ENCODE measurements at regions not wholly inside any gene's neighbourhood (a gene's known extent, or its start where the extent isn't known, plus 50 kb on each side); places are given as distances from the start of the nearest gene placed in this dataset.

GRCh38 chrX:38991656-38992440 lies 190.6 kb downstream of the MID1IP1 start:
- Histone ChIP-seq H3K4me1 (ENCODE audit: insufficient read depth, low read length) (no peaks in the 10 kb centered on the region), H3K27me3 (ENCODE audit: insufficient read depth, low read length) (no peaks in the 10 kb centered on the region), H3K9ac (ENCODE audit: low read depth, low read length) (no peak overlapping the region), H3K4me3 (ENCODE audit: low read length) (no peak overlapping the region), H3K9me3 (ENCODE audit: insufficient read depth, low read depth, low read length) (no peaks in the 10 kb centered on the region), H3K36me3 (ENCODE audit: insufficient read depth, low read length) (no peaks in the 10 kb centered on the region), H3K27ac (ENCODE audit: low read depth, low read length) (no peak overlapping the region)
- 70% methylated on average over 3 of the region's 3 CpGs for WGBS

GRCh38 chrX:38992441-38993096 lies 191.3 kb downstream of the MID1IP1 start:
- Histone ChIP-seq H3K9ac (ENCODE audit: low read depth, low read length) (no peak overlapping the region), H3K4me3 (ENCODE audit: low read length) (no peak overlapping the region), H3K27me3 (ENCODE audit: insufficient read depth, low read length) (no peaks in the 10 kb centered on the region), H3K27ac (ENCODE audit: low read depth, low read length) (no peak overlapping the region), H3K4me1 (ENCODE audit: insufficient read depth, low read length) (no peaks in the 10 kb centered on the region), H3K36me3 (ENCODE audit: insufficient read depth, low read length) (no peaks in the 10 kb centered on the region), H3K9me3 (ENCODE audit: insufficient read depth, low read depth, low read length) (no peaks in the 10 kb centered on the region)
- WGBS, result 94% methylated on average over 10 of the region's 12 CpGs

DNA sequence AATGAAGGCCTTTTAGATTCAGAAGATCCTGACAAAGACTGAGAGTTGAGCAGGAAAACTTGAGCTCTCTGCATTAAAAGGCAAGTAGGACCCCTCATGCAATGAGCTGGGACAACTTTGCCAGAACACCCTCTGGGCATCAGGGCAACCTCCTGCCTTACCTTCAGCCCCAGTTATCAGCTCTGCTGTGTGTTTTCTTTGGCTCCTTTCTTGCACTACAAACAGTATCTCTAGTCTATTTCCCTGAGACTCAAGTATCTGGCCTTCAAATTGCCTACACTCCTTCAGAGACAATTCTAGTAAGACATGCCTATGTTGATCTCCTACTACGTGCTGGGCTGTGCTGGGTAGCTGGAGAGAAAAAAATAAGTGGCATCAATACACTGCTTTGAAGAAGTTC lies 192.2 kb downstream of the MID1IP1 start:
- H3K27me3 ChIP-seq (ENCODE audit: insufficient read depth, low read length), result no peaks in the 10 kb centered on the region
- H3K9me3 ChIP-seq (ENCODE audit: insufficient read depth, low read depth, low read length), result no peaks in the 10 kb centered on the region
- H3K9ac ChIP-seq (ENCODE audit: low read depth, low read length), result no peak overlapping the region
- no CpG with 5 or more reads among the region's 1 CpG for WGBS
- no peaks in the 10 kb centered on the region for H3K4me1 ChIP-seq (ENCODE audit: insufficient read depth, low read length)
- H3K4me3 ChIP-seq (ENCODE audit: low read length), result no peak overlapping the region
- H3K36me3 ChIP-seq (ENCODE audit: insufficient read depth, low read length), result no peaks in the 10 kb centered on the region
- no peak overlapping the region for H3K27ac ChIP-seq (ENCODE audit: low read depth, low read length)

GRCh38 chrX:38999099-38999498 lies 197.8 kb downstream of the MID1IP1 start:
- H3K36me3 ChIP-seq (ENCODE audit: insufficient read depth, low read length), result no peaks in the 10 kb centered on the region
- WGBS, result 95% methylated on average over 2 of the region's 2 CpGs
- H3K9ac ChIP-seq (ENCODE audit: low read depth, low read length), result no peak overlapping the region
- H3K4me1 ChIP-seq (ENCODE audit: insufficient read depth, low read length), result no peaks in the 10 kb centered on the region
- no peaks in the 10 kb centered on the region for H3K9me3 ChIP-seq (ENCODE audit: insufficient read depth, low read depth, low read length)
- no peak overlapping the region for H3K4me3 ChIP-seq (ENCODE audit: low read length)
- no peaks in the 10 kb centered on the region for H3K27me3 ChIP-seq (ENCODE audit: insufficient read depth, low read length)
- H3K27ac ChIP-seq (ENCODE audit: low read depth, low read length), result no peak overlapping the region

GRCh38 chrX:38999967-39000745 lies 198.9 kb downstream of the MID1IP1 start:
- Histone ChIP-seq H3K27ac (ENCODE audit: low read depth, low read length) (no peak overlapping the region), H3K36me3 (ENCODE audit: insufficient read depth, low read length) (no peaks in the 10 kb centered on the region), H3K9ac (ENCODE audit: low read depth, low read length) (no peak overlapping the region), H3K9me3 (ENCODE audit: insufficient read depth, low read depth, low read length) (no peaks in the 10 kb centered on the region), H3K27me3 (ENCODE audit: insufficient read depth, low read length) (no peaks in the 10 kb centered on the region), H3K4me1 (ENCODE audit: insufficient read depth, low read length) (no peaks in the 10 kb centered on the region), H3K4me3 (ENCODE audit: low read length) (no peak overlapping the region)
- 80% methylated on average over 1 of the region's 2 CpGs for WGBS

DNA sequence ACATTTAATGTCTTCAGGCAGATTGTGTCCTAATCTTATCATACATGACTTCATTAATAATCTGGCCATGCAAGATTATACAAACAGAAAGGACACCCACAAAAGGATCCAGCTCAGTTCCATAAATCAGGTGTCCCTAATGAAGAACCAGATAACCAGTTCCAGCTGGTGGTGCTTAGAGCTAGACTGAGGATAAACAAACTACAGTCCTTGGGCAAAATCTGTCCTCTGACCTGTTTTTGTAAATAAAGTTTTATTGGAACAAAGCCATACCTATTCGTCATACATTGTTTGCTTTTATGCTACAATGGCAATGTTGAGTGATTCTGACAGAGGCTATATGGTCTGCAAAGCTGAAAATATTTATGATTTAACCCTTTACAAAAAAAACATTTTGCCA lies 199.5 kb downstream of the MID1IP1 start:
- H3K9me3 ChIP-seq (ENCODE audit: insufficient read depth, low read depth, low read length), result no peaks in the 10 kb centered on the region
- no peak overlapping the region for H3K9ac ChIP-seq (ENCODE audit: low read depth, low read length)
- no CpG with 5 or more reads among the region's 1 CpG for WGBS
- H3K4me3 ChIP-seq (ENCODE audit: low read length), result no peak overlapping the region
- H3K27me3 ChIP-seq (ENCODE audit: insufficient read depth, low read length), result no peaks in the 10 kb centered on the region
- H3K36me3 ChIP-seq (ENCODE audit: insufficient read depth, low read length), result no peaks in the 10 kb centered on the region
- no peak overlapping the region for H3K27ac ChIP-seq (ENCODE audit: low read depth, low read length)
- H3K4me1 ChIP-seq (ENCODE audit: insufficient read depth, low read length), result no peaks in the 10 kb centered on the region

DNA sequence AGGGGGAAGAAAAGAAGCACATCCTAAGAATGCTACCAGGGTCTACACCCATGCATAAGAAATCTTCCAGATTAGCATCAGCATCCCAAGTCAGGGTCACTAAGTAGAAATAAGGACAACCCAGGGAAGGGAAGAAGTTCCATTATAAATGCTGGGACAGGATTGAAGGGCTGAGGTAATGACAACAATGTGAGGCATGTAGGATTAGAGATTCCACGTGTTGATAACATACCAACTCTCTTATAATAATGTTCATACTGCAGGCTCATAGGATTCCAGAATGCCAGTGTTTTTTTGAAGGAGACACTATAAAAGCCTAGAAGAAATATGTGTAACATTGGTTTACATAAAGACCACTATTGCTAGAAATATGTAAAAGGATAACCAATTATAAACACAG lies 201.2 kb downstream of the MID1IP1 start:
- no peak overlapping the region for H3K4me3 ChIP-seq (ENCODE audit: low read length)
- H3K9me3 ChIP-seq (ENCODE audit: insufficient read depth, low read depth, low read length), result no peaks in the 10 kb centered on the region
- H3K27ac ChIP-seq (ENCODE audit: low read depth, low read length), result no peak overlapping the region
- H3K9ac ChIP-seq (ENCODE audit: low read depth, low read length), result no peak overlapping the region
- H3K4me1 ChIP-seq (ENCODE audit: insufficient read depth, low read length), result no peaks in the 10 kb centered on the region
- no peaks in the 10 kb centered on the region for H3K36me3 ChIP-seq (ENCODE audit: insufficient read depth, low read length)
- WGBS, result no CpG with 5 or more reads among the region's 1 CpG
- no peaks in the 10 kb centered on the region for H3K27me3 ChIP-seq (ENCODE audit: insufficient read depth, low read length)

GRCh38 chrX:39008549-39008948 lies 207.3 kb downstream of the MID1IP1 start:
- Histone ChIP-seq H3K9ac (ENCODE audit: low read depth, low read length) (no peak overlapping the region), H3K27ac (ENCODE audit: low read depth, low read length) (no peak overlapping the region), H3K27me3 (ENCODE audit: insufficient read depth, low read length) (no peaks in the 10 kb centered on the region), H3K9me3 (ENCODE audit: insufficient read depth, low read depth, low read length) (no peaks in the 10 kb centered on the region), H3K36me3 (ENCODE audit: insufficient read depth, low read length) (no peaks in the 10 kb centered on the region), H3K4me1 (ENCODE audit: insufficient read depth, low read length) (no peaks in the 10 kb centered on the region), H3K4me3 (ENCODE audit: low read length) (no peak overlapping the region)
- WGBS, result 91% methylated on average over 4 of the region's 4 CpGs

GRCh38 chrX:39011454-39012221 lies 210.4 kb downstream of the MID1IP1 start:
- Histone ChIP-seq H3K9me3 (ENCODE audit: insufficient read depth, low read depth, low read length) (no peaks in the 10 kb centered on the region), H3K9ac (ENCODE audit: low read depth, low read length) (no peak overlapping the region), H3K4me1 (ENCODE audit: insufficient read depth, low read length) (no peaks in the 10 kb centered on the region), H3K36me3 (ENCODE audit: insufficient read depth, low read length) (no peaks in the 10 kb centered on the region), H3K27ac (ENCODE audit: low read depth, low read length) (no peak overlapping the region), H3K27me3 (ENCODE audit: insufficient read depth, low read length) (no peaks in the 10 kb centered on the region), H3K4me3 (ENCODE audit: low read length) (no peak overlapping the region)
- WGBS, result 91% methylated on average over 8 of the region's 10 CpGs

DNA sequence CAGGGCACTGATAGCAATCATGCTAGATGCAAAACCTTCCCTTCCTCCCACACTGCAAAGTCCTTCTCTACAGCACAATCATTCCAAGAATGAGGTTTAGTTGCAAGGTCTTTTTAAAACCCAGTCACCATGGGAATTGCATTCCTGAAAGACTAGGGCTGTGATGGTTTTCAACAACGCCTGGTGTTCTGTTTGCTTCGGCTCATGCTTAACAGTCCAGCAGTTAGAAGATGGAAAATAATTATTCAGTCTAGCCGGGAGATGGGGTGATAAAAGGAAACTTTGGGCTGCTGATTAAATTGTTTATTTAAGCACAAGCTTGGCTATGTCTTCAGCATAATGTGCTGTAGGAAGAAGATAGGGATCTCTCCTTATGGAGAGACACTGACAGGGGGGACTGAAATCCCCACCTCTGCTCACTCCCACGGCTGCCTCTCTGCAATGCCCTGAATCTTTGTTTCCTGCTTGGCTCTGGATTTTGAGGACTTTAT lies 211.4 kb downstream of the MID1IP1 start:
- no peak overlapping the region for H3K4me3 ChIP-seq (ENCODE audit: low read length)
- no peaks in the 10 kb centered on the region for H3K27me3 ChIP-seq (ENCODE audit: insufficient read depth, low read length)
- 79% methylated on average over 4 of the region's 4 CpGs for WGBS
- 0 out of 2 replicates have a peak, but pooled peaks cover 4% of the 10 kb centered on the region for H3K4me1 ChIP-seq (ENCODE audit: insufficient read depth, low read length)
- H3K27ac ChIP-seq (ENCODE audit: low read depth, low read length), result no peak overlapping the region
- no peaks in the 10 kb centered on the region for H3K9me3 ChIP-seq (ENCODE audit: insufficient read depth, low read depth, low read length)
- no peak overlapping the region for H3K9ac ChIP-seq (ENCODE audit: low read depth, low read length)
- H3K36me3 ChIP-seq (ENCODE audit: insufficient read depth, low read length), result no peaks in the 10 kb centered on the region

Measured in HUES64 (cell line).